H9 (cell line): ENCODE measurements at regions not wholly inside any gene's neighbourhood (a gene's known extent, or its start where the extent isn't known, plus 50 kb on each side); places are given as distances from the start of the nearest gene placed in this dataset.

Experiments used
- DNase-seq: peaks from one replicate; pipeline ENCODE4 v3.0.0-alpha.2; 2017
- H2AFZ ChIP-seq: one replicate; pipeline ENCODE4 v1.6.1; 2013; ENCODE audit warnings: mild to moderate bottlenecking, low read length, control low read depth, moderate library complexity
- H2AK5ac ChIP-seq: 2 replicates; pipeline ENCODE4 v1.6.1; 2013; ENCODE audit warnings: low read length, control low read depth, mixed read lengths; ENCODE audit not compliant: insufficient read length
- H2BK120ac ChIP-seq: one replicate; pipeline ENCODE4 v1.6.1; 2013; ENCODE audit warnings: low read depth, mild to moderate bottlenecking, low read length, control low read depth, inconsistent platforms; ENCODE audit not compliant: poor library complexity, severe bottlenecking
- H2BK12ac ChIP-seq: 2 replicates; pipeline ENCODE4 v1.6.1; 2013; ENCODE audit warnings: low read length, control low read depth, mixed read lengths, low read depth; ENCODE audit not compliant: insufficient read length
- H2BK15ac ChIP-seq: 2 replicates; pipeline ENCODE4 v1.6.1; 2013; ENCODE audit warnings: low read depth, low read length, control low read depth
- H2BK20ac ChIP-seq: one replicate; pipeline ENCODE4 v1.6.1; 2013; ENCODE audit warnings: low read depth, mild to moderate bottlenecking, low read length, control low read depth, inconsistent platforms; ENCODE audit not compliant: poor library complexity, severe bottlenecking
- H2BK5ac ChIP-seq: 2 replicates; pipeline ENCODE4 v1.6.1; 2013; ENCODE audit warnings: low read length, control low read depth, mixed read lengths; ENCODE audit not compliant: insufficient read length
- H3K14ac ChIP-seq: 2 replicates; pipeline ENCODE4 v1.6.1; 2013; ENCODE audit warnings: low read length, control low read depth; ENCODE audit not compliant: insufficient read depth
- H3K18ac ChIP-seq: 2 replicates; pipeline ENCODE4 v1.6.1; 2013; ENCODE audit warnings: low read depth, mild to moderate bottlenecking, mixed read lengths, low read length, control low read depth; ENCODE audit not compliant: insufficient read length
- H3K23ac ChIP-seq: 2 replicates; pipeline ENCODE4 v1.6.1; 2013; ENCODE audit warnings: low read length, control low read depth, mixed read lengths, low read depth; ENCODE audit not compliant: insufficient read length
- H3K23me2 ChIP-seq: 2 replicates; pipeline ENCODE4 v1.6.1; 2013; ENCODE audit warnings: low read depth, mild to moderate bottlenecking, mixed read lengths, low read length, control low read depth; ENCODE audit not compliant: insufficient read length, poor library complexity, severe bottlenecking
- H3K27ac ChIP-seq: 2 replicates; pipeline ENCODE4 v1.5.1; 2013; ENCODE audit warnings: low read length, control low read depth, mixed read lengths, low read depth; ENCODE audit not compliant: insufficient read length
- H3K27me3 ChIP-seq: 2 replicates; pipeline ENCODE4 v1.6.1; 2013; ENCODE audit warnings: low read length, control low read depth, inconsistent platforms; ENCODE audit not compliant: insufficient read depth
- H3K4ac ChIP-seq: 2 replicates; pipeline ENCODE4 v1.6.1; 2013; ENCODE audit warnings: low read depth, mild to moderate bottlenecking, control low read depth, inconsistent platforms, low read length, moderate library complexity
- H3K4me1 ChIP-seq: 2 replicates; pipeline ENCODE4 v1.6.1; 2013; ENCODE audit warnings: low read length, control low read depth, inconsistent platforms; ENCODE audit not compliant: insufficient read depth
- H3K4me2 ChIP-seq: 2 replicates; pipeline ENCODE4 v1.6.1; 2013; ENCODE audit warnings: low read length, control low read depth, mixed read lengths; ENCODE audit not compliant: insufficient read length, insufficient read depth
- H3K56ac ChIP-seq: 2 replicates; pipeline ENCODE4 v1.6.1; 2013; ENCODE audit warnings: low read depth, mild to moderate bottlenecking, mixed read lengths, low read length, control low read depth; ENCODE audit not compliant: insufficient read length
- H3K79me1 ChIP-seq: 2 replicates; pipeline ENCODE4 v1.6.1; 2013; ENCODE audit warnings: low read depth, mild to moderate bottlenecking, moderate library complexity, low read length, control low read depth, inconsistent platforms; ENCODE audit not compliant: insufficient read depth, poor library complexity, severe bottlenecking
- H3K79me2 ChIP-seq: 2 replicates; pipeline ENCODE4 v1.6.1; 2013; ENCODE audit warnings: low read length, control low read depth, inconsistent platforms; ENCODE audit not compliant: insufficient read depth
- H3K9ac ChIP-seq: 2 replicates; pipeline ENCODE4 v1.6.1; 2013; ENCODE audit warnings: low read length, control low read depth, mixed read lengths; ENCODE audit not compliant: insufficient read length; ENCODE audit errors: extremely low read depth
- H3K9me3 ChIP-seq: one replicate; pipeline ENCODE4 v1.6.1; 2013; ENCODE audit warnings: low read depth, low read length, inconsistent platforms; ENCODE audit not compliant: control insufficient read depth
- H3T11ph ChIP-seq: one replicate; pipeline ENCODE4 v1.6.1; 2013; ENCODE audit warnings: mild to moderate bottlenecking, low read length, control low read depth, inconsistent platforms
- H4K20me1 ChIP-seq: one replicate; pipeline ENCODE4 v1.6.1; 2013; ENCODE audit not compliant: control insufficient read depth, insufficient read length, insufficient read depth
- H4K5ac ChIP-seq: 2 replicates; pipeline ENCODE4 v1.6.1; 2013; ENCODE audit warnings: low read depth, mild to moderate bottlenecking, mixed read lengths, low read length, control low read depth; ENCODE audit not compliant: insufficient read length
- H4K8ac ChIP-seq: replicated peaks from 2 replicates; pipeline ENCODE4 v1.6.1; 2013; ENCODE audit warnings: low read length, control low read depth, mixed read lengths, low read depth; ENCODE audit not compliant: insufficient read length
- H4K91ac ChIP-seq: 2 replicates; pipeline ENCODE4 v1.6.1; 2013; ENCODE audit warnings: low read depth, mild to moderate bottlenecking, moderate library complexity, mixed read lengths, low read length, control low read depth; ENCODE audit not compliant: insufficient read length
- H3K27ac Mint-ChIP-seq, 3 experiments: 2 replicates in 2 of 3; 3 replicates in 1 of 3; pipeline ENCODE4 v1.8.0; 2020 to 2021; ENCODE audit warnings: mixed read lengths in 3 of 3, mild to moderate bottlenecking in 1 of 3, moderate library complexity in 1 of 3
- H3K27me3 Mint-ChIP-seq: 2 replicates; pipeline ENCODE4 v1.8.0; 2021; ENCODE audit warnings: low read depth, mild to moderate bottlenecking, moderate library complexity, mixed read lengths
- H3K36me3 Mint-ChIP-seq, 3 experiments: 2 replicates in 2 of 3; 3 replicates in 1 of 3; pipeline ENCODE4 v1.8.0; 2020 to 2021; ENCODE audit warnings: low read depth in 3 of 3, mixed read lengths in 3 of 3; ENCODE audit not compliant: insufficient read depth in 1 of 3
- H3K4me1 Mint-ChIP-seq, 2 experiments: 2 replicates each; pipeline ENCODE4 v1.8.0; 2020; ENCODE audit warnings: mixed read lengths in 2 of 2
- H3K4me3 Mint-ChIP-seq, 2 experiments: 2 replicates in 1 of 2; 3 replicates in 1 of 2; pipeline ENCODE4 v1.8.0; 2020 to 2021; ENCODE audit warnings: mild to moderate bottlenecking in 2 of 2, mixed read lengths in 2 of 2, moderate library complexity in 1 of 2
- H3K9me3 Mint-ChIP-seq, 2 experiments: 2 replicates in 1 of 2; 3 replicates in 1 of 2; pipeline ENCODE4 v1.8.0; 2020; ENCODE audit warnings: mild to moderate bottlenecking in 2 of 2, mixed read lengths in 2 of 2, moderate library complexity in 1 of 2
- CTCF ChIP-seq: fragments of 200-600 bp; sonication (generic); conservative IDR thresholded peaks from 3 replicates; pipeline ENCODE4 v1.8.0; 2021; ENCODE audit warnings: antibody characterized with exemption, mild to moderate bottlenecking
- WGBS: extraction: QIAGEN DNeasy Blood & Tissue Kit; methylation state at CpG from one replicate; pipeline ENCODE4 v1.1.7; 2013; ENCODE audit warnings: missing lambda C conversion rate, low lambda C conversion rate, mixed read lengths; ENCODE audit not compliant: insufficient read length; ENCODE audit errors: extremely low coverage; 5-methylcytosine and 5-hydroxymethylcytosine counted together

GRCh38 chr20:19129976-19130612 lies 82.3 kb upstream of the SLC24A3 start:
- Histone ChIP-seq H3K23me2 (no peaks in the 10 kb centered on the region), H4K20me1 (no peaks in the 10 kb centered on the region), H4K8ac (no peak overlapping the region), H3T11ph (no peak overlapping the region), H2AK5ac (no peak overlapping the region), H2BK12ac (no peak overlapping the region), H3K4me1 (no peaks in the 10 kb centered on the region), H2BK120ac (no peak overlapping the region), H3K23ac (no peak overlapping the region), H3K4me2 (no peak overlapping the region), H2BK20ac (no peak overlapping the region), H2BK15ac (no peak overlapping the region), H3K14ac (no peak overlapping the region), H3K27ac (no peak overlapping the region), H3K9ac (no peak overlapping the region), H3K79me2 (0 out of 2 replicates have a peak, but pooled peaks cover 2% of the 10 kb centered on the region), H4K91ac (no peak overlapping the region), H2AFZ (no peak overlapping the region), H3K27me3 (no peaks in the 10 kb centered on the region), H3K4ac (no peak overlapping the region), H3K9me3 (no peaks in the 10 kb centered on the region), H4K5ac (no peak overlapping the region), H3K79me1 (no peaks in the 10 kb centered on the region), H3K56ac (no peak overlapping the region), H2BK5ac (no peak overlapping the region), H3K18ac (no peak overlapping the region)
- no peak for DNase-seq
- no CpG with 5 or more reads among the region's 5 CpGs for WGBS
- no peak overlapping the region for H3K4me3 Mint-ChIP-seq
- TF ChIP-seq CTCF, result no peak
- no peaks in the 10 kb centered on the region; the same call in none of the 2 replicates for H3K27me3 Mint-ChIP-seq
- peaks cover 0 to 7% (median 0%) of the 10 kb centered on the region in 3 experiments; a peak in 2 of 7 replicates for H3K36me3 Mint-ChIP-seq
- H3K4me1 Mint-ChIP-seq, result peaks cover 0 to 4% of the 10 kb centered on the region in 2 experiments; a peak in 1 of 4 replicates
- peaks cover 6 to 10% of the 10 kb centered on the region in 2 experiments; a peak in 4 of 5 replicates for H3K9me3 Mint-ChIP-seq
- H3K27ac Mint-ChIP-seq, result no peak overlapping the region; a peak in 1 of 7 replicates
